ENCODE measurements at regions not wholly inside any gene's neighbourhood (a gene's known extent, or its start where the extent isn't known, plus 50 kb on each side); places are given as distances from the start of the nearest gene placed in this dataset.

GRCh38 chr2:23015651-23016200, 369.3 kb upstream of the KLHL29 start:
- no peaks in the 10 kb centered on the region for H3K27me3 Mint-ChIP-seq (ENCODE audit: insufficient read depth, unreplicated experiment)
- Histone ChIP-seq H3K4me1 (no peaks in the 10 kb centered on the region), H3K36me3 (ENCODE audit: control insufficient read depth, insufficient read depth, low read length) (no peaks in the 10 kb centered on the region), H3K27me3 (replicated peaks; ENCODE audit: control insufficient read depth, insufficient read depth, low read length) (no peaks in the 10 kb centered on the region), H3K9me3 (no peaks in the 10 kb centered on the region), H3K4me3 (ENCODE audit: low read depth, low read length) (no peak overlapping the region)
- H3K4me3 Mint-ChIP-seq (ENCODE audit: unreplicated experiment) = no peak overlapping the region
- H3K36me3 Mint-ChIP-seq (ENCODE audit: insufficient read depth, unreplicated experiment) = no peaks in the 10 kb centered on the region
- no peak overlapping the region for H3K27ac Mint-ChIP-seq (ENCODE audit: unreplicated experiment)
- peaks cover 7% of the 10 kb centered on the region for H3K4me1 Mint-ChIP-seq (ENCODE audit: low read depth, unreplicated experiment)
- no peak for TF ChIP-seq CTCF (IDR thresholded peaks at IDR 0.05; ENCODE audit: insufficient read depth in 1 of 2, low read depth in 1 of 2, low read length in 1 of 2, severe bottlenecking in 1 of 2, unreplicated experiment in 1 of 2)
- intact Hi-C loops (cut with micrococcal nuclease; ENCODE audit: unreplicated experiment) = no loop called here
- ChIA-PET POLR2A (no interaction called here), CTCF (no interaction called here)
- no TSS peak for BruUV-seq (replicated peaks)
- no peak for DNase-seq
- no peaks in the 10 kb centered on the region for H3K9me3 Mint-ChIP-seq (ENCODE audit: unreplicated experiment)

- ChIA-PET CTCF (no interaction called here), POLR2A (no interaction called here)
- H3K27ac Mint-ChIP-seq (ENCODE audit: unreplicated experiment) = no peak overlapping the region
- peaks cover 7% of the 10 kb centered on the region for H3K4me1 Mint-ChIP-seq (ENCODE audit: low read depth, unreplicated experiment)
- no peaks in the 10 kb centered on the region for H3K27me3 ChIP-seq (replicated peaks; ENCODE audit: control insufficient read depth, insufficient read depth, low read length)
- H3K4me1 ChIP-seq = no peaks in the 10 kb centered on the region
- no TSS peak for BruUV-seq (replicated peaks)
- no peaks in the 10 kb centered on the region for H3K27me3 Mint-ChIP-seq (ENCODE audit: insufficient read depth, unreplicated experiment)
- H3K4me3 ChIP-seq (ENCODE audit: low read depth, low read length) = no peak overlapping the region
- H3K4me3 Mint-ChIP-seq (ENCODE audit: unreplicated experiment) = no peak overlapping the region
- H3K9me3 ChIP-seq = no peaks in the 10 kb centered on the region
- intact Hi-C loops (cut with micrococcal nuclease; ENCODE audit: unreplicated experiment) = no loop called here
- H3K36me3 ChIP-seq (ENCODE audit: control insufficient read depth, insufficient read depth, low read length) = no peaks in the 10 kb centered on the region
- H3K9me3 Mint-ChIP-seq (ENCODE audit: unreplicated experiment) = no peaks in the 10 kb centered on the region
- H3K36me3 Mint-ChIP-seq (ENCODE audit: insufficient read depth, unreplicated experiment) = no peaks in the 10 kb centered on the region
- no peak for DNase-seq
- no peak for TF ChIP-seq CTCF (IDR thresholded peaks at IDR 0.05; ENCODE audit: insufficient read depth in 1 of 2, low read depth in 1 of 2, low read length in 1 of 2, severe bottlenecking in 1 of 2, unreplicated experiment in 1 of 2)
Observed at GRCh38 chr2:23019476-23019875, 365.5 kb upstream of the KLHL29 start.

- no peak overlapping the region for H3K4me3 ChIP-seq (ENCODE audit: low read depth, low read length)
- no peaks in the 10 kb centered on the region for H3K9me3 ChIP-seq
- H3K27me3 Mint-ChIP-seq (ENCODE audit: insufficient read depth, unreplicated experiment) = no peaks in the 10 kb centered on the region
- no peak for DNase-seq
- no TSS peak for BruUV-seq (replicated peaks)
- no peaks in the 10 kb centered on the region for H3K9me3 Mint-ChIP-seq (ENCODE audit: unreplicated experiment)
- H3K4me1 ChIP-seq = no peaks in the 10 kb centered on the region
- no peaks in the 10 kb centered on the region for H3K27me3 ChIP-seq (replicated peaks; ENCODE audit: control insufficient read depth, insufficient read depth, low read length)
- H3K36me3 Mint-ChIP-seq (ENCODE audit: insufficient read depth, unreplicated experiment) = no peaks in the 10 kb centered on the region
- ChIA-PET CTCF (interaction anchor here (0.6 kb wide), 1 partner anchor 18 kb away, joined by 3 read pairs; no protein-coding TSS in a partner anchor), POLR2A (no interaction called here)
- no peak overlapping the region for H3K4me3 Mint-ChIP-seq (ENCODE audit: unreplicated experiment)
- intact Hi-C loops (cut with micrococcal nuclease; ENCODE audit: unreplicated experiment) = no loop called here
- no peak overlapping the region for H3K27ac Mint-ChIP-seq (ENCODE audit: unreplicated experiment)
- TF ChIP-seq CTCF (IDR thresholded peaks at IDR 0.05; ENCODE audit: insufficient read depth in 1 of 2, low read depth in 1 of 2, low read length in 1 of 2, severe bottlenecking in 1 of 2, unreplicated experiment in 1 of 2) = no peak
- no peaks in the 10 kb centered on the region for H3K36me3 ChIP-seq (ENCODE audit: control insufficient read depth, insufficient read depth, low read length)
- H3K4me1 Mint-ChIP-seq (ENCODE audit: low read depth, unreplicated experiment) = peaks cover 7% of the 10 kb centered on the region
Observed at GRCh38 chr2:23020659-23021058, 364.3 kb upstream of the KLHL29 start.

Measured in Caco-2 (cell line).